ENCODE measurements at regions not wholly inside any gene's neighbourhood (a gene's known extent, or its start where the extent isn't known, plus 50 kb on each side); places are given as distances from the start of the nearest gene placed in this dataset.
"Not testable (repeated sequence)": the region's sequence is repeated elsewhere in the genome, so short reads cannot be mapped to it uniquely, and the experiment has no call there.

DNA sequence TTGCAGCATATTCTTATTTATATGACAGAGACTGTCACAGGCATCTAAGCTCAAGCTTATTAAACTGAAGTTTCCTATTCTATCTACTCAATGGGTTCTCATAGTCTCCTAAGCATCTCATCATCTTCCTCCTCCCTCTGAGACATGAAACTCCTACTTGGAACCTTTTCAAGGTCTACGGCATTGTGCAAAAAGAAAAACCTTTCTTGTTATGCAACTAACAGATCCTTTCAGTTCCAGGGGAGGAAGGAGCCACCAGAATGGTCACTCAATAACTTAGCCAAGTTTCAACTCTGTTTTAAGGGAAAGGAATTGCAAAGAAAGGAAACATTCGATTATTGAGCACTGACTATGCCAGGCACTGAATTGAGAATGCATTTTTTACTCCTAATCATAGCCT lies 98.1 kb upstream of the RRN3 start:
- not testable (repeated sequence) for H3K56ac ChIP-seq (ENCODE audit: insufficient read length, low read depth, low read length); H3K27me3 Mint-ChIP-seq (ENCODE audit: low read depth); H4K20me1 ChIP-seq (ENCODE audit: control insufficient read depth, insufficient read depth, insufficient read length); H3K4me1 ChIP-seq (ENCODE audit: insufficient read depth, low read length); H2AK5ac ChIP-seq (ENCODE audit: insufficient read length, low read length); H4K8ac ChIP-seq (replicated peaks; ENCODE audit: insufficient read length, low read depth, low read length); H2BK5ac ChIP-seq (ENCODE audit: insufficient read length, low read length); H3K9ac ChIP-seq (ENCODE audit: extremely low read depth, insufficient read length, low read length); H3K27ac Mint-ChIP-seq; H4K5ac ChIP-seq (ENCODE audit: insufficient read length, low read depth, low read length); H3K14ac ChIP-seq (ENCODE audit: insufficient read depth, low read length); H3T11ph ChIP-seq (ENCODE audit: low read length); H2AFZ ChIP-seq (ENCODE audit: low read length); H4K91ac ChIP-seq (ENCODE audit: insufficient read length, low read depth, low read length); DNase-seq; H3K23me2 ChIP-seq (ENCODE audit: insufficient read length, low read depth, low read length, poor library complexity, severe bottlenecking); H3K23ac ChIP-seq (ENCODE audit: insufficient read length, low read depth, low read length); H3K27me3 ChIP-seq (ENCODE audit: insufficient read depth, low read length); H3K18ac ChIP-seq (ENCODE audit: insufficient read length, low read depth, low read length); H3K4me1 Mint-ChIP-seq; H3K4me2 ChIP-seq (ENCODE audit: insufficient read depth, insufficient read length, low read length); H2BK12ac ChIP-seq (ENCODE audit: insufficient read length, low read depth, low read length); H3K4ac ChIP-seq (ENCODE audit: low read depth, low read length); H3K9me3 Mint-ChIP-seq; H3K4me3 Mint-ChIP-seq; H3K79me1 ChIP-seq (ENCODE audit: insufficient read depth, low read depth, low read length, poor library complexity, severe bottlenecking); H3K36me3 Mint-ChIP-seq (ENCODE audit: insufficient read depth in 1 of 3, low read depth in 3 of 3); H3K9me3 ChIP-seq (ENCODE audit: control insufficient read depth, low read depth, low read length); H3K27ac ChIP-seq (ENCODE audit: insufficient read length, low read depth, low read length); H3K79me2 ChIP-seq (ENCODE audit: insufficient read depth, low read length); H2BK20ac ChIP-seq (ENCODE audit: low read depth, low read length, poor library complexity, severe bottlenecking); H2BK15ac ChIP-seq (ENCODE audit: low read depth, low read length); H2BK120ac ChIP-seq (ENCODE audit: low read depth, low read length, poor library complexity, severe bottlenecking)
- WGBS (ENCODE audit: extremely low coverage, insufficient read length, low lambda C conversion rate) = no CpG with 5 or more reads among the region's 2 CpGs

GRCh38 chr16:15189478-15189877 lies 95.4 kb upstream of the RRN3 start:
- H3K4me1 Mint-ChIP-seq; H2BK5ac ChIP-seq (ENCODE audit: insufficient read length, low read length); H3T11ph ChIP-seq (ENCODE audit: low read length); H2BK120ac ChIP-seq (ENCODE audit: low read depth, low read length, poor library complexity, severe bottlenecking); H3K9me3 ChIP-seq (ENCODE audit: control insufficient read depth, low read depth, low read length); H2AK5ac ChIP-seq (ENCODE audit: insufficient read length, low read length); H3K4me1 ChIP-seq (ENCODE audit: insufficient read depth, low read length); H2BK12ac ChIP-seq (ENCODE audit: insufficient read length, low read depth, low read length); H3K56ac ChIP-seq (ENCODE audit: insufficient read length, low read depth, low read length); H4K8ac ChIP-seq (replicated peaks; ENCODE audit: insufficient read length, low read depth, low read length); H3K27me3 Mint-ChIP-seq (ENCODE audit: low read depth); H3K4ac ChIP-seq (ENCODE audit: low read depth, low read length); H3K36me3 Mint-ChIP-seq (ENCODE audit: insufficient read depth in 1 of 3, low read depth in 3 of 3); H2BK15ac ChIP-seq (ENCODE audit: low read depth, low read length); H3K23ac ChIP-seq (ENCODE audit: insufficient read length, low read depth, low read length); H3K27ac Mint-ChIP-seq; H4K91ac ChIP-seq (ENCODE audit: insufficient read length, low read depth, low read length); H3K23me2 ChIP-seq (ENCODE audit: insufficient read length, low read depth, low read length, poor library complexity, severe bottlenecking); H3K9me3 Mint-ChIP-seq; H4K20me1 ChIP-seq (ENCODE audit: control insufficient read depth, insufficient read depth, insufficient read length); H3K27me3 ChIP-seq (ENCODE audit: insufficient read depth, low read length); H3K14ac ChIP-seq (ENCODE audit: insufficient read depth, low read length); H3K79me2 ChIP-seq (ENCODE audit: insufficient read depth, low read length); H3K4me2 ChIP-seq (ENCODE audit: insufficient read depth, insufficient read length, low read length); H3K27ac ChIP-seq (ENCODE audit: insufficient read length, low read depth, low read length); H2AFZ ChIP-seq (ENCODE audit: low read length); H3K79me1 ChIP-seq (ENCODE audit: insufficient read depth, low read depth, low read length, poor library complexity, severe bottlenecking); H3K9ac ChIP-seq (ENCODE audit: extremely low read depth, insufficient read length, low read length); H2BK20ac ChIP-seq (ENCODE audit: low read depth, low read length, poor library complexity, severe bottlenecking); DNase-seq; H3K18ac ChIP-seq (ENCODE audit: insufficient read length, low read depth, low read length); H3K4me3 Mint-ChIP-seq; H4K5ac ChIP-seq (ENCODE audit: insufficient read length, low read depth, low read length): not testable (repeated sequence)
- no CpG with 5 or more reads among the region's 2 CpGs for WGBS (ENCODE audit: extremely low coverage, insufficient read length, low lambda C conversion rate)
